ENCODE measurements at regions not wholly inside any gene's neighbourhood (a gene's known extent, or its start where the extent isn't known, plus 50 kb on each side); places are given as distances from the start of the nearest gene placed in this dataset.
"Not testable (repeated sequence)": the region's sequence is repeated elsewhere in the genome, so short reads cannot be mapped to it uniquely, and the experiment has no call there.

DNA sequence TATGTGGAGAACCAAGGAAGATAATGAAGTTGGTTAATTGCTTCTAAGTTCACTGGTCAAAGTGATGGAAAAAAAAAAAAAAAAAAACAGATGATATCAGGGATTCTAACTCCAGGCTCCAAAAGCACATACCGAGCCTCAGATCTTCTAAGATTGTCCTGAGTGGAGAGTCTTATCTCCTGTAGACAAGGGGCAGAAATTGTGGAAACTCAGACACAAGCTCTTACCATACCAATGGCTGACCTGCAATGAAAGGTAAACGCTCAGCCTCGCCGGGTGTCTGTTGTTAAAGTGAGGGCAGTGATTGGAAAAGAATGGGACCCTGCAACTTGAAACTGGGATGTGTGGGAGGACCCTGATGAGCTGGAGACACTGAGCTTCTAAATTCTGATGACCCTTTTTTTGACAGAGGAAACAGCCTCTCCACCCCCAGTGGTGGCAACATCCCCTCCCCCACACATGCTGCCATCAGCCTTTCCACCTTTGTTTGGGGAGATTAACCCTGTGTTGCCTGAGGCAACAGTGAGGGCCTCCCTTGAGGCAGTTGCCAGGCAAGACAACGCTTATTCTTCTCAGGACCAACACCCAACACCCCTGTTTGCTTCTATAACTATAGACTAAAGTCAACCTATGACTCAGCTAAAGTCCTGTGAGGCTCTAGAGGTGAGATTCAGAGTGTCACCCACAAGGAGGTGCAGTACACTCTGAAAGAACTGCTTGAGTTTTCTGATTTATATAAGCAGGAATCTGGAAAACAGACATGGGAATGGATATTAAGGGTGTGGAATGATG lies 154.0 kb downstream of the THBS2 start:
- no peak for DNase-seq

DNA sequence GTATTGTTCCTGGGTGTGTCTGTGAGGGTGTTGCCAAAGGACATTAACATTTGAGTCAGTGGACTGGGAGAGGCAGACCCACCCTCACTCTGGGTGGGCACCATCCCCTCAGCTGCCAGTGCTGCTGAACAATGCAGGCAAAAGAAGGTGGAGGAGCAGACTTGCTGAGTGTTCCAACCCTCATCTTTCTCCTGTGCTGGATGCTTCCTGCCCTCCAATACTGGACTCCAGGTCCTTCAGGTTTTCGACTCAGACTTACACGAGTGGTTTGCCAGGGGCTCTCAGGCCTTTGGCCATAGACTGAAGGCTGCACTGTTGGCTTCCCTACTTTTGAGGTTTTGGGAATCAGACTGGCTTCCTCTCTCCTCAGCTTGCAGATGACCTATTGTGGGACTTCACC lies 155.0 kb downstream of the THBS2 start:
- not testable (repeated sequence) for DNase-seq

DNA sequence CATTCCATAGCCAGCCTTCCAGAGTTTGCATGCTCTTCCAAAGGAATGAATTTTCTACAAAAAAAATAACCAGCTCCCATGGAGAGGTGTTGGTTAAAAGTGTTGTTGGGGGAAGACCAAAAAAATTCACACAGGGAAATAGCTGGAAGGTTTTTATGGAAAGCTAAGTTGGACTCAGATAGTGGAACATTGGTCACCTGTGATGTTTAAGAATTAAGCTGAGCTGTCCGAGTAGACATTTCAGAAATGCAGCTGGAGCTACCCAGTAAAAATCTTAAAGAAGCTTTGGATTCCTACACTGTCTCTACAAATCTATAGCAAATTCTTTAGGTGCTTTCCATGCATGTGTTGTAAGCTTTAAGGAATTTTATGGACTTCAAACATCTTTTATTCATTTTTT lies 155.5 kb downstream of the THBS2 start:
- no peak for DNase-seq

DNA sequence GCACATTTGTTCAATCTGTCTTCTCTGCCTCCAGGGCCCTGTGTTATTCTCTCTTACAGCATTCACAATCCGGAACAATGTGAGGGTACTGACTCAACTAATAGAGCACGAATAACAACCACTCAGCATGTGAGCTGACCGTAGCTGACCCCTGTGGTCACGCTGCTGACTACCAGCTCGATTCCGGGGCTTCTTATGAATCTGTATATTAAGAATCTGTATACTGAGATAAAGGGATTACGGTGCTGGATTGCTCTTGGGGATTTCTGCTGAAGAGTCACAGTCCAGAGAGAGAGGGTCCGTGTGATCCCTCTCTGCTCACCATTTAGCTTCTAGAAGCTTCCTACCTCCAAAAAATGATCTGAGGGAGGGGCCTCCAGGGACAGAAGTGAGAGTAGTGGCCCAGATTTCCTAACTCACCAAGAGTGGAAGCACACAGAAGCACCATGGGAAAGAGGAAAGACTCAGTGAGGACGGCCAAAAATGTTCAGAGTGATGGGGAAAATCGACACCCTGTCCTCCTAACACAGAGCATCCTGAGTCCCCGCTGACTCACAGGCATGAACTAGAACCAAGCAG lies 156.2 kb downstream of the THBS2 start:
- no peak for DNase-seq

DNA sequence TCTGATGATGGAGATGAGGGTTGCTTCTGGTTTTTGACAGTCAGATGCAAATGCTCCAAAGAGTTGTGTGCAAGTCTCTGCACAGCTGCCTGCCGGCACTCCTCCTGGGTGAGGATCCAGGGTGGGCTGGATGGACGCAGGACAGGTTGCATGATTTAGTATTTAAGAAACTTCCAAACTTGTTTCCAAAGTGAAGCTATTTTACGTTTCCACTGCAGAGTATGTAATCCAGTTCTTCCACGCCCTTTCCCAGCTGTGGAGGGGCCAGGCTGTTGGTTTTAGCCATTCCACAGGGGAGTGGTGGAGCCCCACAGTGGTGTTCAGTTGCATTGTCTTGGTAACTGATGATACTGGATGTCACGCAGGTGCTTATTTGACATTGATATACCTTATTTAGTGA lies 157.3 kb downstream of the THBS2 start:
- no peak for DNase-seq

DNA sequence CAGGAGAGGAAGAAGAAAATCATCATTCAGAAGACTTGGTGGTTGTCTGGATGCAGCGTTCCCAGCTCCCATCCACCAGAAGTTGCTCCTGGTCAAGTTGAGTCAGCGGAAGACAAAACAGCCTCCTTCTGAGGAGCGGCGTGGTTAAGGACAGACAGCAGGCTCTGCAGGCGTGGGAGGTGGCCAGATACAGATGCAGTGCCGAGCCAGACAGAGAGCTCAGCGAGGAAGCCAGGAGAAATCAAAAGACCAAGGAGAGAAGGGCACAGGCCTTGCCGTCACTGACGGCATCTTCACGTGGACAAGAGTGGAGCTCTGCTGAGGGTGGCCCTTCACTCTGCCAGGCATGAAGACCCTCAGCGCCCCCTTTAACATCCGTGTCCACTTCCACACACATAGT lies 158.5 kb downstream of the THBS2 start:
- DNase-seq: no peak

DNA sequence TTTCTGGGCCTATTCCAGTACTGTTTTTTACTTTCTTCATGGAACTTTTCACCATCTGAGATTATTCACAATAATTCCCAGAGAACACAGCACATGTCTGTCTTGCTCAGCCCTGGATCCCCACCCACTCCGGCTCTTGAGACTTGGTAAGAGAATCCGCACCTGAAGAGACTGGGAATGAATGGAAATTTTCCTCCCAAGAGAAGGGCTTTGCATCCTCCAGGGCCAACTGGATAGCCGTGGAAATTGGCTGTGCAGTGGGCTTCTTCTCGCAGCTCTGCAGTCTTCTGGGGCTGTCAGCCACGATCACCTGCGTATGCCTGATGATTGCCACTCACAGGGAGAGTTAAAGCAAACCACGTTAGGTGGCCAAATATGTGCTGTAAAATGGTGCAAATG lies 159.1 kb downstream of the THBS2 start:
- DNase-seq: no peak

DNA sequence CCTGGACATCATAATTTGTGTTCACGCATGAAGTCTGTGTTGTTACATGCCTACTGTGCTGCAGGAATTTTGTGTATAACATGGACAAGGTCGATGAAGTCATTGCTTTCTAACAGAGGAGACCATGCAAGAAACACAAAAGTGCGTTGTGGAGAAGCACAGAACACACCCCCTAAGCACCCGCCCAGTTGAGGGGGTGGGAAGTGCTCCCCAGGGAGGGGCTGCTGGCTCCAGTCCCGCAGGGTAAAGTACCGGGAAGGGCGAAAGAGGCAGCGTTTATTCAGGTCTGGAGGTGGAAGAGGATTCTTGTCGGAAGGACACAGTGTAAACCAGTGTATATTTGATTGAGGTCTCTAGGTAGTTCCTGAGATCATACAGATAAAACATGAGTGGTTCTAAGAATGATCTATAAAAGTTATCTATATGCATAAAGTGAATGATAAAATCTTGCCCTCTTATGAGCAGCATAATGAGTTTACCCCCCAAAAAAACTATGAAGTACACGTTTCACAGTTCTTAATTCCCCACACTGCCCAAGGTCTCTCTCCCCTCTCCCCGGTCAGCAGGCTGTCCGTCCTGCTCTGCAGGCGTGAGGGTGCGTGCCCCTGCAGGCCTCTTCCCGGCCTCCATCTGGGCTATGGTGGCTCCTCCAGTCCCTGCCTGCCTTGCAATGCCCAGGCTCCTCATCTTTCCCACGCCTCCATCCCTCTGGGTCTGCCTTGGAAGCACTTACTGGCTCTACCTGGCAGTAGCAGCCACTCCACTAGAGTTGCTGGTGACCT lies 159.7 kb downstream of the THBS2 start:
- no peak for DNase-seq

DNA sequence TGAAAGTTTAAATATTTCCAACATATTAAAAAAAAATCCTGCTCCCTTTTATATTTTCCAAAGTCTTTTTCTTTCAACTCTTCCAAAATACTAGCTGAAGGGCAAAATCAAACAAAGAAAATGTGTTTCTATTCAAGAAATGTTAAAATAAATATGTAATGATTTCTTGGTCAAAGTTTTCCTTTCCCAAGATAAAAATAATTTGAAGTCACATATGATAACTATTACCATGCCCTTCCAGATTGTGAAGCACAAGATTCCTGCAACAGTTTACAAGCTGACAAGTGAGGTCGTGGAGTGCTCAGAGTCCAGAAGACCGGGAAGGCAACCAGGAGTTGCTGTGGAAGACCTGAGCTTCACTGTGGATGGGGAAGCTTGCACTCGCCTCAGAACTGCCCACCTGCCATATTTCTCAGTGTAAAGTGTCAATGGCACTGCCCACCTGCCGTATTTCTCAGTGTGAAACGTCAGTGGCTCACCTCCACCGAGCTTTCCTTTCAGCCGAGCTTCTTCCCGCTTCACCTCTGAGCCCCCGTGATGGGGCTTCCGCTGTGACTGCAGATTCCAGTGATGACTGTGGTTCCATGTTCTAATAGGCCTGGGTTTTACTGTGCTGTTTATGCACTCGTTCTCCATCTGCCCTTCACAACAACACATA lies 160.5 kb downstream of the THBS2 start:
- no peak for DNase-seq

DNA sequence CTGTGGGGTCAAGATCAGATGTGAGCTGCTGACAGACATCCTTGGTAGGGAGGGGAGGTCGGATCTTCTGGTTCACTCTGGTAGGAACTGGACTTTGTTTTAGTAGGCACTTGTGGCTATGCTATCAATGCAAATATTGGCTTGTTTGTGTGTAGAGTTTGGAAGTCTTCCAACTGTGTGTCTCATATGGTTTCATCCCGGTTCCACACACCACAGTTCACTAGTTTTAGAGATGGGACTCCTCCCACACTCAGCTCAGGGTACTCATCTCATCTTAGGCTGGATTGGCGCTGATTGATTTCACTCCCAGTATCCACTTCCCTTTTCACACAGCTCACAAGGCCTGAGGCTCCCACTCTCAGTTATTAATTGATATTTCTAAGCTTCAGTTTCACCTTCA lies 161.3 kb downstream of the THBS2 start:
- no peak for DNase-seq

DNA sequence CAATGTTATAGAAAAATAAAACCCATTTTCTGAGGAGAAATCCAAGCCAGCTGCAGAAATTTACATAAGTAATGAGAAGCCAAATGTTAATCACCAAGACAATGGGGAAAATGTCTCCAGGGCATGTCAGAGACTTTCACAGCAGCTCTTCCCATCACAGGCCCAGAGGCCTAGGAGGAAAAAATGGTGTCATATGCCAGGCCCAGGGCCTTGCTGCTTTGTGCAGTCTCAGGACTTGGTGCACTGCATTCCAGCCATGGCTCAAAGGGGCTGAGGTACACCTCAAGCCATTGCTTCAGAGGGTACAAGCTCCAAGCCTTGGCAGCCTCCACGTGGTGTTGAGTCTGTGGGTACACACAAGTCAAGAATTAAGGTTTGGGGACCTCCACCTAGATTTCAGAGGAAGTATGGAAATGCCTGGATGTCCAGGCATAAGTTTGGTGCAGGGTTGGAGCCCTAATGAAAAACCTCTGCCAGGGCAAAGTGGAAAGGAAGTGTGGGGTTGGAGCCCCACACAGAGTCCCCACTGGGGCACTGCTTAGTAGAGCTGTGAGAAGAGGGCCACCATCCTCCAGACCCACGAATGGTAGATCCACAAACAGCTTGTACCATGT lies 163.0 kb downstream of the THBS2 start:
- not testable (repeated sequence) for DNase-seq

DNA sequence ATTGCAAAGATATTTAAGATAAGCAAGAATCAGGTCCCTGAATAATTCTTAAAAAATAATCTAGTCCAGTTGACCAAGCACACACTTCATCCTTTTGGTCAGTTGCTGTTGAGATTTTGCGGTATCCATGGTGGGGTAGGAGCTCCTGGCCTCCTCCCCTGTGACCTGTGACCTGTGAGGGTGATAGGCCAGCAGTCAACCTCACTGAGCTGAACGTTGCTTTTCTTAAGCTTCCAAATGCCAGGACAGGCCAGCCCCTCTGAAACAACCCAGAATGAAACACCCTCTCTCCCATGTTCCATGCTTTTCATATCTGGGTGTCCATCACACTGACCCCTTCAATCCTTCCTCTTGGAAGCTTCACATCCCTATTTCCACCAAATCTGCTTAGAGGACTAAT lies 164.9 kb downstream of the THBS2 start:
- DNase-seq: no peak

DNA sequence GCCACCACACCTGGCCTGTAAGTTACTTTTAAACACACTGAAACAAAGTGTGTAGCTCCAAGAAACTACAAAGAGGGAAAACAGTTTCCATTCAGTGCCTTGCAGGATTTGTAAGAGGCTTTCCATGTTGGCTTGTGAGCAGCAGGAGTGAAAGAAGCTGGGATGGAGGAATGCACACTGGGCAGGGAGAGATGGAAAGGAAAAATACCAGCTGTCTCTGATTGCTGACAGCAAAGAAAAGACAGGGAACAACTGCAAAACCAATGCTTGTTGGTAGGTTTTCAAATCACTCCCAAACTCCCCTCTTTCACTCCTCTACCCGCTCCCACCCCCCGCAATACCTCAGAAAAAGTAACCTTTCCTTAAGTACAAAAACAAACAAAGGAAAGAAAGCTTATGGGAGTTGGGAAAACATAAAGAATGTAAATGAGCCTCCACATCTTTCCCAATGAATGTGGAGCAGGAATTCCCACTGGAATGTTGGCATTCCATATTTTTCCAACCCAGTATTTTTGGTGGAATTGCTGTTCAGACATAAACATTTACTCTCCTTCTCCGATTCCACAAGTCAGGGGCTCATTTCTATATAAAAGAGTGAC lies 166.1 kb downstream of the THBS2 start:
- DNase-seq: no peak

DNA sequence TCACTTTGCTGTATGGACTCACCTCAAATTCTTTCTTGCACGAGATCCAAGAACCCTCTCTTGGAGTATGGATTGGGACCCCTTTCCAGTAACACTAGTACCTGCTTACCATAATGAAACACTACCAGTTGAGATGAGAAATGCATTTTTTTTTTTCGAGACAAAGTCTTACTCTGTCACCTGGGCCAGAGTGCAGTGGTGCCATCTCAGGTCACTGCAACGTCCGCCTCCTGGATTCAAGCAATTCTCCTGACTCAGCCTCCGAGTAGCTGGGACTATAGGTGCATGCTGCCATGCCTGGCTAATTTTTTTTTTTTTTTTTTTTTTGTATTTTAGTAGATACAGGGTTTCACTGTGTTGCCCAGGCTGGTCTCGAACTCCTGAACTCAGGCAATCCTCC lies 167.0 kb downstream of the THBS2 start:
- not testable (repeated sequence) for DNase-seq

DNA sequence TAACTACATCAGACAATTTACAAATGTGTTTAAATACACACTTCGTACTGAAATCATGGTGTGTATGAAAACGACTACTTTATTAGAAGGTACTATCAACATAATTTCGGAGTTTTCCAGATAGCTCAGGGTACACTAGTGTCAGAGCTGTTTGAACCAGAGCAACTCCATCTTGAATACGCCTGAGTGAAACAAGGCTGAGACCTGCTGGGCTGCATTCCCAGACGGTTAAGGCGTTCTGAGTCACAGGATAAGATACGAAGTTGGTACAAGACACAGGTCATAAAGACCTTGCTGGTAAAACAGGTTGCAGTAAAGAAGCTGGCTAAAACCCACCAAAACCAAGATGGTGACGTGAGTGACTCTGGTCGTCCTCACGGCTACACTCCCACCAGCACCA lies 167.6 kb downstream of the THBS2 start:
- DNase-seq: no peak

DNA sequence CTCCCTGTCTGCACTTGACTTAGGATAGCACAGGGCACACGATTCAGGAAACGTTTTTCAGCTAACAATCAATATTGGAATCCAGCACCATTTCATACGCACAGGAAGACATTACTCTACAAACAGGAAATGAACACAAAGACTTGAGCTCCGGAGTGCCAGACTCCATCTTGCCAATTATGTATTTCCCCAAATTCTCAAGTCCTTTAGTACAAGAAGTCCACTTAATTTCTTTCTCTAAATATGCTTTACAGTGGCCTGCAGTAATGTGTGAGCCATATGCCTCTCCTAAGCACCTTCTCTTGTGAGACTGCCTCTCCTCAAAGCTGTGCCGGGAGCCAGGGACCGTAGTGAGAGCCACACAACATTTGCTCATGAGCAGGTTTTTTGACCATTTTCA lies 168.2 kb downstream of the THBS2 start:
- DNase-seq: no peak

DNA sequence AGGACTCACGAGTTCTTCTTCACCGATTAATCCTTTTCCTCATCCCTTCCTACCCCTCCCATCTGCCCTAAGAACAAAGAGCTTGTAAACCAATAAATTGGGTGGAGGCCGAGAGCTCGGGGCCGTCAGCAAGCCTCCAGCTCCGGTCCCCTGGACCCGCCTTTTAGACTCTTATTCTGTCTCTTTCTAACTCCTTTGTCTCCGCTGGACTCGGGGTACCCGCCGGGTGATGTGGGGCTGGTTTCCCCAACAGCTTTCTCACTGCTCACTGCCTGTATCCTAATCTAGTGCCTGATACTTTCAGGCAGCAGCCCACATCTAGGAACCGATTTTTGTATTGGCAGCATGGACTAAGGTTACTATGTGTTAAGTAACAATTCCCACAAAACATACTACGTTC lies 169.1 kb downstream of the THBS2 start:
- DNase-seq: not testable (repeated sequence)

DNA sequence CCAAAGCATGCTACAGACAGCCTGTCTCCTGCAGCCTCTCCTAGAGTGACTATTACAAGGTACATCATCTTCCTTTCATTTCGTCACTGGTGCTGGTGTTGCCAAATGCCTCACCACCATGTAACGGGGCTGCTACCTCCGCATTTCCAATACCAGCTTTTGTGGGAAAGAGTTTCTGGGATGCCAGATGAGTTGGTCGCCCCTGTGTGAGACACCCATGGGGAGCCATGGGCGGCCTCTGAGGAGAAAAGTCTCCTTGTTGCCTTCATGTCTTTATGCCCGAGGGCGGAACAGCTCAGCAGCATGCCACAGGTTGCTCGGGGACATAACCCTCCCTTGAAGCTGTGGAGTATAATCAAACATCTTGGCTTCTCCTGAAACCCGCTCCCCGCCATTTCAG lies 169.6 kb downstream of the THBS2 start:
- no peak for DNase-seq

DNA sequence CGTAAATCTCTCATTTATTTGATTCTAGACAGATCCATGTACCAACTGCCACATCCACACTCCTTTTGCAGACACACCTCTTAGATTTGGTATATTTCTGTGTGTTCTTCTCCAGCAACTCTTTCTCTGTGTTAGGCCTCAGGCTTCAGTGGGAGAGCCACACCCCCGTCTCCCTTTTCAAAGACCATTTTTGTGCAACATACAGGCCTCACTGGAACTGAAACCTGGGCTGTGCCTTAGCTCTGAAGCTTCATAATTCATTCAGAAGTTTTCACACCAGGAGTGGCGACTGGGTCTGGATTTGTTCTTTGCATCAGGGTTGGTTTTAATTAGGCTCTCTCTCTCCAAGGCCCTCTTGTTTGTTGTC lies 170.2 kb downstream of the THBS2 start:
- DNase-seq: no peak

DNA sequence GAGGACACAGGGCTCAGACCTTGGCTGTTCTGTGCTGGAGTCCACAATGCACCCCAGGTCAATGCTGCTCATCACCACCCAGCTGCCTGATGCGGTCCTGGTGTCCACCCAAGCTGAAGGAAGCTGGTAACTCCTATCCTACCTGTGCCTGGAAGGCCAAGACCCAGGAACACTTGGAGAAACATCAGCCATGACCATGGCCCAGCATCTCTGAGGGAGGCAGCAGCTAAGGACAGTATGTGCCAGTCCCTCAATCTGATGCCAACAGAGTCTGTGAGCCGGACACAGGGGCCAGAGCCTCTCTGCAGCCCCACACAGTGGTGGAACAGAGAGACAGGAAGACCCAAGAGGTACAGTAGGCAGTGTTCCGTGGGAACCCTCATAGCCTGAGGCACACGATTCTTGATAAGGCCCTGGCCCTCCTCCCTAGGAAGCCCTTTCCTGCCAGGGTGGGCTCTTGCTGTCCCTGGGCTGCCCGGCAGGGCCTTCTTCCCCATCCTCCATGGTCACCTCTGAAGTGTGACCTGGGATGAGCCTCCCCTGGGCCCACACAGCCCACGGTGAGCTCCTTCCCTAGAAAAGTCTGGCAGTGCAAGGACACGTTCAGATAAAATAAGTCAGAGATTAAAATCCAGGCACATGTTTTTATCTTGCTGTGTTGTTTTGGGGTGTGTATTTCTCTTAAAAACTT lies 170.7 kb downstream of the THBS2 start:
- DNase-seq: no peak

DNA sequence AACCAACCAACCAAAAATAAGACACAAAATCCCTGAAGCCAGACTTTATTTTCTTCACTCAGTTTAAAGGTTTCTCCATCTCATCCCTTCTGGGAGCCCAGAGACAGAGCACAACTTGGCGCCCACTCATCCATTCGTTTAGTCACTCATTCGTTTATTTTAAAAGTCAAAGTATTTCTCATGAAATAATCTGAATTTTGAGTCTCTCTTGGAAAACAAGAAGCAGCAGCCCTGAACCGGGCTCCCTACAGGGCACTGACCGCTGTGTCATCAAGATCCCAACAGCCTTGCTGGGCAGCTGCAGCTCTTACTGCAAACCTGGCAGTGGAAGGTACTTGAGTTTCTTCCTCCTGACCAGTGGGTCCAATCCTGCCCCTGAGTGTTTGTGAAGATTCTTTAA lies 171.6 kb downstream of the THBS2 start:
- no peak for DNase-seq

DNA sequence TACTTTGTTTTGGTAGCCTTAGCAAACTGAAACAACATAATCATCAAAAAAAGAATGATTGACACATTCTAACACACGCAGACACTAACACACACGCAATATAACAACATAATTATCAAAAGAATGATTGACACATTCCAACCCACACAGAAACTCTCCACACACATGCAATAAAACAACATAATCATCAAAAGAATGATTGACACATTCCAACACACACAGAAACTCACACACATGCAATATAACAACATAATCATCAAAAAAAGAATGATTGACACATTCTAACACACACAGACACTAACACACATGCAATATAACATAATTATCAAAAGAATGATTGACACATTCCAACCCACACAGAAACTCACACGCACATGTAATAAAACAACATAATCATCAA lies 172.4 kb downstream of the THBS2 start:
- no peak for DNase-seq
